Transverse colon (tissue), 4 donors: ENCODE measurements at regions not wholly inside any gene's neighbourhood (a gene's known extent, or its start where the extent isn't known, plus 50 kb on each side); places are given as distances from the start of the nearest gene placed in this dataset.

Source experiments
- DNase-seq: peaks from one replicate; pipeline ENCODE4 v3.0.0-alpha.2; 2019
- H3K27ac ChIP-seq, 4 donors: fragments of 200-600 bp; sonication (generic); 2 replicates each; pipeline ENCODE4 v1.5.1; 2016 to 2018; ENCODE audit warnings: inconsistent platforms in 4 of 4
- H3K27me3 ChIP-seq: fragments of 200-600 bp; sonication (generic); 2 replicates; pipeline ENCODE4 v1.5.1; 2017; ENCODE audit warnings: inconsistent platforms
- H3K36me3 ChIP-seq, 4 donors: fragments of 200-600 bp; sonication (generic); 2 replicates each; pipeline ENCODE4 v1.5.1; 2017 to 2019; ENCODE audit warnings: inconsistent platforms in 4 of 4
- H3K4me1 ChIP-seq, 4 donors: fragments of 200-600 bp; sonication (generic); 2 replicates each; pipeline ENCODE4 v1.5.1; 2017 to 2020; ENCODE audit warnings: inconsistent platforms in 4 of 4
- H3K4me3 ChIP-seq, 4 donors: fragments of 200-600 bp; sonication (generic); 1 replicate in 1 of 4; 2 replicates in 3 of 4; pipeline versions ENCODE4 v1.5.1 to v1.6.1; 2017 to 2019; ENCODE audit warnings: inconsistent platforms in 4 of 4
- H3K9me3 ChIP-seq, 2 donors: fragments of 200-600 bp; sonication (generic); 2 replicates each; pipeline ENCODE4 v1.5.1; 2017 to 2019; ENCODE audit warnings: inconsistent platforms in 2 of 2
- CTCF ChIP-seq, 5 experiments: fragments of 200-600 bp in 3 of 5; fragments of 450-650 bp in 2 of 5; sonication (generic) in 3 of 5; IDR thresholded peaks; 1 replicate in 2 of 5; 2 replicates in 3 of 5; pipeline ENCODE4 v1.5.1; 2016 to 2017; ENCODE audit warnings: antibody characterized with exemption in 5 of 5, inconsistent platforms in 3 of 5, mild to moderate bottlenecking in 2 of 5, moderate library complexity in 1 of 5
- EP300 ChIP-seq: sonication (generic); formaldehyde crosslinking; IDR thresholded peaks from one replicate; pipeline ENCODE4 v1.6.1; 2017; ENCODE audit warnings: antibody characterized with exemption, low read depth
- POLR2A ChIP-seq: fragments of 450-650 bp; IDR thresholded peaks from one replicate; pipeline ENCODE4 v1.6.1; 2016; ENCODE audit warnings: antibody characterized with exemption, mild to moderate bottlenecking, moderate library complexity
- POLR2AphosphoS5 ChIP-seq, 3 donors: sonication (generic); formaldehyde crosslinking; IDR thresholded peaks; one replicate each; pipeline ENCODE4 v1.6.1; 2016; ENCODE audit warnings: antibody characterized with exemption in 3 of 3
- WGBS, 2 donors: methylation state at CpG; one replicate each; pipeline ENCODE4 v1.1.5; 2018; ENCODE audit warnings: low coverage in 1 of 2; 5-methylcytosine and 5-hydroxymethylcytosine counted together
- in situ Hi-C, 4 donors: fragments of 200-750 bp; cut with MboI; loops; one replicate each; pipeline versions ENCODE4 v1.15.0 to v1.15.1; 2017; ENCODE audit warnings: low sequenced_read_pairs in 3 of 4, low pct_ligation_motif_present in 1 of 4, low pct_unique_long_range_greater_than_20kb in 1 of 4
- intact Hi-C: fragments of 100-400 bp; cut with DNase I; formaldehyde crosslinking; loops from one replicate; pipeline ENCODE4 v1.15.1; 2023; ENCODE audit warnings: low total_unique reads

GRCh38 chr3:161991901-161992540 is 495.4 kb downstream of the OTOL1 start:
- no peak overlapping the region for H3K27ac ChIP-seq
- no peak overlapping the region for H3K4me3 ChIP-seq
- TF ChIP-seq POLR2AphosphoS5 (IDR thresholded peaks at IDR 0.05) (no peak), EP300 (no peak), CTCF (IDR thresholded peaks at IDR 0.05) (no peak), POLR2A (no peak)
- no peaks in the 10 kb centered on the region for H3K4me1 ChIP-seq
- intact Hi-C loops, result no loop called here
- DNase-seq, result no peak
- H3K9me3 ChIP-seq, result peaks cover 0 to 4% of the 10 kb centered on the region in 2 donors
- in situ Hi-C loops, result no loop called here
- no peaks in the 10 kb centered on the region for H3K27me3 ChIP-seq
- no peaks in the 10 kb centered on the region for H3K36me3 ChIP-seq
- WGBS, 2 donors, result 86 to 92% methylated on average over 4 of the region's 4 CpGs

GRCh38 chr3:161999846-162000245 is 503.2 kb downstream of the OTOL1 start:
- H3K36me3 ChIP-seq, result no peaks in the 10 kb centered on the region
- in situ Hi-C loops (no loop called here), intact Hi-C loops (no loop called here)
- no peak for DNase-seq
- H3K27me3 ChIP-seq, result no peaks in the 10 kb centered on the region
- H3K4me3 ChIP-seq, result no peak overlapping the region
- H3K27ac ChIP-seq, result no peak overlapping the region
- TF ChIP-seq CTCF (IDR thresholded peaks at IDR 0.05), result no peak
- no peak for TF ChIP-seq POLR2AphosphoS5 (IDR thresholded peaks at IDR 0.05)
- TF ChIP-seq POLR2A, result no peak
- TF ChIP-seq EP300, result no peak
- H3K4me1 ChIP-seq, result no peaks in the 10 kb centered on the region
- 63 to 78% methylated on average over 2 of the region's 2 CpGs for WGBS, 2 donors
- H3K9me3 ChIP-seq, result peaks cover 13 to 31% of the 10 kb centered on the region in 2 donors

- no peaks in the 10 kb centered on the region for H3K9me3 ChIP-seq
- no peak for TF ChIP-seq POLR2AphosphoS5 (IDR thresholded peaks at IDR 0.05)
- no peak for TF ChIP-seq POLR2A
- TF ChIP-seq CTCF (IDR thresholded peaks at IDR 0.05), result no peak
- no peak for TF ChIP-seq EP300
- 46 to 62% methylated on average over 2 of the region's 2 CpGs for WGBS, 2 donors
These were observed 511.1 kb downstream of the OTOL1 start for GRCh38 chr3:162007722-162008121.

GRCh38 chr3:162012633-162013032 is 516.0 kb downstream of the OTOL1 start:
- TF ChIP-seq POLR2A, result no peak
- no peak for TF ChIP-seq EP300
- TF ChIP-seq POLR2AphosphoS5 (IDR thresholded peaks at IDR 0.05), result no peak
- TF ChIP-seq CTCF (IDR thresholded peaks at IDR 0.05), result no peak
- Histone ChIP-seq H3K4me3 (no peak overlapping the region), H3K27ac (no peak overlapping the region), H3K4me1 (no peaks in the 10 kb centered on the region), H3K9me3 (no peaks in the 10 kb centered on the region), H3K27me3 (no peaks in the 10 kb centered on the region), H3K36me3 (no peaks in the 10 kb centered on the region)
- DNase-seq, result no peak
- in situ Hi-C loops (no loop called here), intact Hi-C loops (no loop called here)
- 82 to 84% methylated on average over 3 of the region's 3 CpGs for WGBS, 2 donors

More at GRCh38 chr3:162007722-162008121, 511.1 kb downstream of the OTOL1 start:
- intact Hi-C loops (no loop called here), in situ Hi-C loops (no loop called here)
- no peak for DNase-seq
- no peaks in the 10 kb centered on the region for H3K4me1 ChIP-seq
- no peak overlapping the region for H3K27ac ChIP-seq
- H3K27me3 ChIP-seq, result no peaks in the 10 kb centered on the region
- H3K4me3 ChIP-seq, result no peak overlapping the region
- no peaks in the 10 kb centered on the region for H3K36me3 ChIP-seq
